ENCODE measurements at regions not wholly inside any gene's neighbourhood (a gene's known extent, or its start where the extent isn't known, plus 50 kb on each side); places are given as distances from the start of the nearest gene placed in this dataset.

DNA sequence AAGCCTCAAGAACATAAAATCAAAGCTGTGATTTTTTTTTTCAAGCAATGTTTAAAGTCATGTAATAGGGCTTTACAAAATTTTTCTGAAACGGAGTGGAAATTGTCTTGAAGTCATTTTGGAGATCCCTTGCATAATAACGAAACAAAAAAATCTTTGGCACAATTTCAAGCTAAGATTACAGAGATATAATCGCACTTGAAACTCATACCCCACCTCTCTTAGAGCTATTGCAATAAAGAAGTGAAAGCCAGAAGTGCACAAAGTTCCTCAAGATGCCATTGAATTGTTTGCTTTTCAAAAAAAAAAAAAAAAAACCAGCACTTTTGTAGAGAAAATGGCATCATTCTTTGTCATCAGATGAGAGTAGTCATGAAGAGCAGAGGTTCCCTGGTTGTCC is 152.3 kb downstream of the PAX3 start:
- no peak for DNase-seq

DNA sequence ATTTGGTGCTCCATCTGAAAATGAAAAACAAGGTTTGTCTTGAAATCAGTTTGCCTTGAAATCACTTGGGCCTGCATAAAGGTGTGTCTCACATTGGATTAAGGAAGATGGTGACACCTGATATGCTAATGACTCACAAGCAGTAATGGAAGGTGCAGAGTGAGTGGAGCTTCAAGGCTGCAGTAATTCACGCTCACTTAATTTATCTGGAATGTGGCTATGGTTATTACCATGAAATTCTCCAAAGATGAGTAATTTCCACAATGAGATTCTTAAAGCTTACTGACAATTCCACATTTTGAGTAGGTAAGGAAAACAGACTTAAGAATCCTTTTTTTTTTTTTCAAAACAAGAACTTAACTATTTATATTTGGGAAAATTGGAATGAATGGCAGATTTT is 156.8 kb downstream of the PAX3 start:
- no peak for DNase-seq

GRCh38 chr2:222136106-222136630 is 162.6 kb downstream of the PAX3 start:
- no peak for DNase-seq

DNA sequence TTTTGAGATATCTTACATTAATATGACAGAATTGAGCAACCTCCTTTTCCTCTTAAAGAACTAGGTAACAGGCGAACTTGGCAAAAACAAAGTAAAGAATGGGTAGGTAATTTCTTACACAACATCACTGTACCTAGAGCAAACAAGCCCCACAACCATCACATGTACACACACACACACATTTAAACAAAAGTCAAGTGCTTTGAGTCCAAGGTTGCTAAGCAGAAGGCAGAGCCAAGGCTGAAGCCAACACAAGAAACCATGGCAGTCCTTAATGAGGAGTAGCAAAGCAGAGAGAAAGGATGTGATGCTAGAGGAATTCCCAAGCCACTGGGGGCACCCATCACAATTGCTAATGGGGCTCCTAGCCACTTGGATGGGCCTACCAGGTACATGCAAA is 164.1 kb downstream of the PAX3 start:
- DNase-seq: no peak

GRCh38 chr2:222133897-222134296 is 164.9 kb downstream of the PAX3 start:
- no peak for DNase-seq

- no peak for DNase-seq
Observed at GRCh38 chr2:222130855-222131254, 167.9 kb downstream of the PAX3 start.

DNA sequence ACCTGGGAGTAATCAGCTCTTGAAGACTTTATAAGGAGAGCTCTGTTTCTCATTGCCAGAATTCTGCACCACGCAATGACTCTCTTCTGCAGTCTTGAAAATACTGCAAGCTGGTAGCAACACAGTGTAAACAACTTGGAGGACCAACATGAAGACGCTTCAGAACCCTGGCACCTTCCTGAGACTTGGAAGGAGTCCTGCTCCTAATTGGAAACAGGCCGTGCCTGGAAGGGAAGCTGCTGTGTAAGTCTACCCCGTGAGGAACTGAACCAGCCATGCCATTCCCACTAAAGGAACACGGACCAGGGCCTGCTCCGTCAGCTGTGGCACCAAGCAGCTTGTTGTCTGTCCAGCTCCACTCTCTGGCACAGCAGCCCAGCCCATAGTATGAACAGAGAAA is 171.1 kb downstream of the PAX3 start:
- DNase-seq: no peak

- no peak for DNase-seq
Observed at GRCh38 chr2:222120933-222121332, 177.9 kb downstream of the PAX3 start.

GRCh38 chr2:222115296-222115695 is 183.5 kb downstream of the PAX3 start:
- DNase-seq: no peak

- no peak for DNase-seq
Observed at GRCh38 chr2:222108957-222109585, 189.7 kb downstream of the PAX3 start.

DNA sequence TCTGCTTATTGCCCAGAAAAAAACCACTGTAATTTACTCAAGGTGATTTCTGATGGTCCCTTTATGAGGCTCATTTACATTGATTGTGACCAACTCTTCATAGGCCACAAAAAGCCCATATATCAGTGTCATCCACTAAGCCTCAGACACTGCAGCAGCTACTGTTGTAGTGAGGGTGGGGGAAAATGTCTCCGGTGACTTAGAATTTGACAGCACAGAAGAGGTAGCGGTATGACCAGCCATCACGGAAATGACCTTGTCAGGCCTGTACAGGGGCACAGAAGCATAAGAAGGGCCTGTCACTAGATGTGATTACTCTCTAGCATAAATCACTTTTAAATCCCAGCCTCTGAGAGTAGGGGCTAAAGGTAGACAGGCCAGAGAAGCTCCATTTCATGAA is 190.3 kb downstream of the PAX3 start:
- no peak for DNase-seq

DNA sequence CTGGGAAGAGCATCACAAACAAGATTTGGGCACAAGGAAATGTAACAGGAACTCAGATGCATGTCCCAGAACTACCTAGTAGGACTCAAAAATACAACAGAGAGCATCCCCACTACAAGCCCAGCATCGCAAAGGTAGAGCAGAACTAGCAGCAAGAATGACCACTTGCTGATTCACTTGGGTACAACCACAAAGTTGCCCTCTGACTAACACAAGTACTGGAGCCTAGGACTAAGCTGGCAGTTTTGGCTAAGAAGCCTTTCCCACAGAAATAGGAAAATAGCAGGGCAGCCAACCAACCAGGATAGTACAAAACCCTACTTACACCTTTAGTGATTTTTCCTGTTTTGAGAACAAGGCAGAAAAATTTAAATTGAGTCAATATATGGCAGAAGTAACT is 193.8 kb downstream of the PAX3 start:
- no peak for DNase-seq

DNA sequence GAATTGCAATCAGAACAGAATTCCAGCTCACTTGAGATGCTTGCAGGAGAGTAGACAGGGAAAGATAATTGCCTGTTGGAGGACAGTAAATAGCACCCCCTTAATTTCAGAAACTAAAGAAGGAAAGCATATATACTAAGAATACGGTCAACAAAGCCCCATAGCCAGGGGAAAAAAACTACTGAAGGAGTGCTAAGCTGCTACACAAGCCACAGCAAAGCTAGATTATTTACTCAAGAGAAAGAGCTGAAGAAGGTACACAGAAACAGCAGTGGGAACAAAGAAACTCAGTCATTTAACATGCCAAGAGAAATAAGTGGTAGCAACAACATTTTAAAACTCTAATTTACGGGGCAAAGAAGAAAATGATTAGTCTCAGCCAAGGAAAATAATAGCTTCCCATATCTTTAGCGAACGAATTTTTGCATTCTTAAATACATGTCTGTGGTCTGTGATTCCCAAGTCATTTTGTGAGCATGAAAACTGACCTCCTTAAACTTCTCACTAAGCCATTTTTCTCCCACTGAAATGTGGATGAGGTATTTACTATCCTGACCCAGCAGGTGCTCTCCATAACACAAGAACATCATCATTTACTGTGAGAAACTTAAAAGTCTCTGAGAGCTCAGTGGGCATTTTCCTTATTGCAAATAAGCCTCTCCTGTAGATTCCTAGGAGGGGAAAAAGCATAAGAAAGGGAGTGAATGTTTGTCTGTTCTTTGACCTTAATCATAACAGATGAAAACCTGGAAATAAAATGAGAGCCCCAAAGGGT is 196.0 kb downstream of the PAX3 start:
- DNase-seq: no peak

GRCh38 chr2:222100704-222101699 is 197.8 kb downstream of the PAX3 start:
- DNase-seq: no peak

DNA sequence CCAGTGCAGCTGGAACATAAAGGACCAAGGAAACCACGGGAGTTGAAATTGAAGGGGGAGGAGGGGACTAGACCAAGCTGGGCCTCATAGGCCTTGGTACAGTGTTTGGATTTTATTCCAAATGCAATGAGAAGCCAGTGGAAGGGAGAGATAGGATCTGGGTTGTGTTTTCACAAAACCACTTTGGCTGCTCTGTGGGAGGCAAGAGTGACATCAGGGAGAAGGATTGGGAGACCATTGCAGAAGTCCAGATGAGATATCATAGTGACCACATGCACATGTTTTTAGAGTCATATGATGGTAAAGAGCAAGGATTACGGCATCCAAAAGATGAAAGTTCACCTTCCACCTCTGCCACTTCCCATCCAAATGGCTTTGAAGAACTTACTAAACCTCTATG is 210.2 kb downstream of the PAX3 start:
- no peak for DNase-seq

- DNase-seq: no peak
Observed at GRCh38 chr2:222087998-222088397, 210.8 kb downstream of the PAX3 start.

- no peak for DNase-seq
Observed at GRCh38 chr2:222082201-222082600, 216.6 kb downstream of the PAX3 start.

GRCh38 chr2:222080141-222080540 is 218.7 kb downstream of the PAX3 start:
- no peak for DNase-seq

- DNase-seq: peak; percentile 45
Observed at GRCh38 chr2:222076973-222077690, 221.7 kb downstream of the PAX3 start.

DNA sequence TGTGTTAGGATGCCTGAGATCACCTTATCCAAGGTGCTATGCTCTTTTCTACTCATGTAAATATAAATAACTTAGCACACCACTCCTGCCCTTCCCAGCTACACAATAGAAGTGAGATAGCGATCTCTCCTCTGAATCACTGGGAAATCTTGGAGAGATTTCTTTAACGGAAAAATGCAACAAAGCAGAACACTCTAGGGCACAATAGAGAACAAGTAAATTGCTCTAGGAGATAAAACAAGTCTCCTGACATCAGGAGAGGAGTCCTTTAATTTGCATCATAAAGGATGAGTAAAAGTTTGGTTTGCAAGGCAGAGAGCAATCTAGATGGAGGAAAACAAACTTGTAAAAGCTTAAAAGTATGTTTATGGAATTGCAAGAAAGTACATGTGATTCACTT is 224.1 kb downstream of the PAX3 start:
- no peak for DNase-seq

GRCh38 chr2:222071911-222072310 is 226.9 kb downstream of the PAX3 start:
- DNase-seq: no peak

DNA sequence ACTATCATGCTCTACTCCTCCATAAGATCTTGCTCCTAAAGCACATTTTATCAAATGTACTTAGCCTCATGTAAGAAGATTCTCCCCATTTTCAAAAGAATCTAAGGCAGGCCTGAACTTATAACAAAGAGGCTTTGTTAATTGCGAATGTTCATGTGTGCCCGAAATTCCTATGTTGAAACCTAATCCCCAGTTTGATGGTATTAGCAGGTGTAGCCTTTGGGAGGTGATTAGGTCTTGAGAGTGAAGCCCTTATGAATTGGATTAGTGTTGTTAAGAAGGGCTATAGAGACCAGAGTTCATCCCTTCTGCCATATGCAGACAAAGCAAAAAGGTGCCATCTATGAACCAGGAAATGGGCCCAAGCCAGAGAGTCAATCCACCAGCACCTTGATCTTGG is 234.5 kb downstream of the PAX3 start:
- DNase-seq: no peak
